SKM-1 (cell line): ENCODE measurements at regions not wholly inside any gene's neighbourhood (a gene's known extent, or its start where the extent isn't known, plus 50 kb on each side); places are given as distances from the start of the nearest gene placed in this dataset.
"Not testable (repeated sequence)": the region's sequence is repeated elsewhere in the genome, so short reads cannot be mapped to it uniquely, and the experiment has no call there.

Experiments
- DNase-seq: peaks from one replicate; lab custom pipeline; 2025; ENCODE audit not compliant: unreplicated experiment; lab: John Stamatoyannopoulos, UW

- no peak for DNase-seq
These were observed 700.4 kb upstream of the RGS18 start for GRCh38 chr1:191457889-191458288.

- DNase-seq: no peak
These were observed 698.0 kb upstream of the RGS18 start for GRCh38 chr1:191460234-191460633.

GRCh38 chr1:191483988-191484387 lies 674.3 kb upstream of the RGS18 start:
- no peak for DNase-seq

GRCh38 chr1:191490303-191490702 lies 668.0 kb upstream of the RGS18 start:
- DNase-seq: no peak

GRCh38 chr1:191495040-191495439 lies 663.2 kb upstream of the RGS18 start:
- no peak for DNase-seq

- no peak for DNase-seq
These were observed 659.9 kb upstream of the RGS18 start for GRCh38 chr1:191498318-191498717.

GRCh38 chr1:191498825-191499224 lies 659.4 kb upstream of the RGS18 start:
- DNase-seq: no peak

GRCh38 chr1:191504999-191505398 lies 653.3 kb upstream of the RGS18 start:
- no peak for DNase-seq

GRCh38 chr1:191508239-191508638 lies 650.0 kb upstream of the RGS18 start:
- no peak for DNase-seq

GRCh38 chr1:191511480-191511879 lies 646.8 kb upstream of the RGS18 start:
- not testable (repeated sequence) for DNase-seq

- no peak for DNase-seq
These were observed 640.4 kb upstream of the RGS18 start for GRCh38 chr1:191517826-191518225.

GRCh38 chr1:191519519-191519918 lies 638.7 kb upstream of the RGS18 start:
- no peak for DNase-seq

GRCh38 chr1:191520345-191520744 lies 637.9 kb upstream of the RGS18 start:
- no peak for DNase-seq

GRCh38 chr1:191525944-191526343 lies 632.3 kb upstream of the RGS18 start:
- DNase-seq: not testable (repeated sequence)

- no peak for DNase-seq
These were observed 630.0 kb upstream of the RGS18 start for GRCh38 chr1:191528275-191528674.

GRCh38 chr1:191530928-191531327 lies 627.3 kb upstream of the RGS18 start:
- DNase-seq: no peak

- no peak for DNase-seq
These were observed 625.0 kb upstream of the RGS18 start for GRCh38 chr1:191533254-191533653.

- DNase-seq: no peak
These were observed 621.4 kb upstream of the RGS18 start for GRCh38 chr1:191536791-191537429.

GRCh38 chr1:191541758-191542157 lies 616.5 kb upstream of the RGS18 start:
- DNase-seq: no peak

- DNase-seq: no peak
These were observed 615.8 kb upstream of the RGS18 start for GRCh38 chr1:191542444-191542843.

- DNase-seq: no peak
These were observed 611.5 kb upstream of the RGS18 start for GRCh38 chr1:191546803-191547202.

- no peak for DNase-seq
These were observed 607.2 kb upstream of the RGS18 start for GRCh38 chr1:191551019-191551418.

- no peak for DNase-seq
These were observed 599.9 kb upstream of the RGS18 start for GRCh38 chr1:191558379-191558778.
